ENCODE measurements at regions not wholly inside any gene's neighbourhood (a gene's known extent, or its start where the extent isn't known, plus 50 kb on each side); places are given as distances from the start of the nearest gene placed in this dataset.

- no peak for TF ChIP-seq FOSL1 (IDR thresholded peaks at IDR 0.05; ENCODE audit: insufficient read depth, low read depth, low read length)
- no peak for TF ChIP-seq SAP30 (IDR thresholded peaks at IDR 0.05; ENCODE audit: insufficient read depth, insufficient replicate concordance, low read length)
- no peak for TF ChIP-seq YY1 (IDR thresholded peaks at IDR 0.05; ENCODE audit: low read depth, low read length)
- no peak for TF ChIP-seq JUN (IDR thresholded peaks at IDR 0.05; ENCODE audit: low read depth, low read length)
- TF ChIP-seq SIRT6 (IDR thresholded peaks at IDR 0.05; ENCODE audit: low read length), result no peak
These were observed 183.1 kb upstream of the C9orf72 start (continued) for GRCh38 chr9:27756418-27756817.
